ENCODE measurements at regions not wholly inside any gene's neighbourhood (a gene's known extent, or its start where the extent isn't known, plus 50 kb on each side); places are given as distances from the start of the nearest gene placed in this dataset.
"Not testable (repeated sequence)": the region's sequence is repeated elsewhere in the genome, so short reads cannot be mapped to it uniquely, and the experiment has no call there.

DNA sequence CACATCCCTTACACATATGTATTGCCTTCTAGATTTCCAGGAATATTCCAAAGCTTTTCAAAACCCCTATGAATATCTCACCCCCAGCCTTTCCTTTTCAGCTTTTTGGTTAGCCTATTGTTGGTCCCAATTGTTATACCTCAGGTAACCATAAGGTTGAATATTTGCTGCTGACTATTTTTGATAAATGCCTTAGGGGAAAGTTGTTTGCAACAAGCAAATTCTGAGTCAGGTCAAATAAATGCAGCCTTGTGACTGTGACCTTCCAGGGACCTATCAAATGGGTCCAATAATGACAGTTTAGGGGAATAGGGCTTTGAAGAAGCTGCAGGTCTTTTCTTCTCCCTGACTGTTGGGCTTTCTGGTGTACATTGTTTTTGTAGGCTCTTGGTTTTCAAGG, 699.7 kb downstream of the NTRK3 start:
- TF ChIP-seq, protein P1, sequence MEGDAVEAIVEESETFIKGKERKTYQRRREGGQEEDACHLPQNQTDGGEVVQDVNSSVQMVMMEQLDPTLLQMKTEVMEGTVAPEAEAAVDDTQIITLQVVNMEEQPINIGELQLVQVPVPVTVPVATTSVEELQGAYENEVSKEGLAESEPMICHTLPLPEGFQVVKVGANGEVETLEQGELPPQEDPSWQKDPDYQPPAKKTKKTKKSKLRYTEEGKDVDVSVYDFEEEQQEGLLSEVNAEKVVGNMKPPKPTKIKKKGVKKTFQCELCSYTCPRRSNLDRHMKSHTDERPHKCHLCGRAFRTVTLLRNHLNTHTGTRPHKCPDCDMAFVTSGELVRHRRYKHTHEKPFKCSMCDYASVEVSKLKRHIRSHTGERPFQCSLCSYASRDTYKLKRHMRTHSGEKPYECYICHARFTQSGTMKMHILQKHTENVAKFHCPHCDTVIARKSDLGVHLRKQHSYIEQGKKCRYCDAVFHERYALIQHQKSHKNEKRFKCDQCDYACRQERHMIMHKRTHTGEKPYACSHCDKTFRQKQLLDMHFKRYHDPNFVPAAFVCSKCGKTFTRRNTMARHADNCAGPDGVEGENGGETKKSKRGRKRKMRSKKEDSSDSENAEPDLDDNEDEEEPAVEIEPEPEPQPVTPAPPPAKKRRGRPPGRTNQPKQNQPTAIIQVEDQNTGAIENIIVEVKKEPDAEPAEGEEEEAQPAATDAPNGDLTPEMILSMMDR (IDR thresholded peaks at IDR 0.05; ENCODE audit: insufficient read depth, low read length, poor library complexity, severe bottlenecking), result no peak
- no peak for DNase-seq (ENCODE audit: low read depth)
- Histone ChIP-seq H3K36me3 (ENCODE audit: control insufficient read depth, insufficient read depth, low read length) (no peaks in the 10 kb centered on the region), H3K4me3 (ENCODE audit: low read depth, low read length) (no peak overlapping the region), H3K27me3 (ENCODE audit: control insufficient read depth, insufficient read depth, low read length) (no peaks in the 10 kb centered on the region)

DNA sequence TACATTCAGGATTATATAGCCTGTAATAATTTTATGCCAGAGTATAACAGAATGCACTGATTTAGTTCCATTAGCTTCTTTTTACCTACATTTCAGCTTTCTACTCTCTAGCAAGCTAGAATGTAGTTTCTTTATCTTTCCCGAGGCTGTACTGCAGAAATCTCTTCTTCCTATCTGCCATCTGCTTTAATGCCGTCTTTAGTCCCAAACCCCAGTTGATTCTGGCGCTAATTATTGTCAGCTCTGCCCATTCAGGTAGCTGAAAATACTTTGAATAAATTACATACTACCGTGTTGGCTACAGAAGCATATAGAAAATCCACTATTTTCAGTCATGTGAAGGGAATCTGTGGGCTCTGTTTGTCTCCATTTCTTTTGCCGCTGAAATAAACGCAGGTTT, 706.7 kb downstream of the NTRK3 start:
- no peaks in the 10 kb centered on the region for H3K27me3 ChIP-seq (ENCODE audit: control insufficient read depth, insufficient read depth, low read length)
- no peak for DNase-seq (ENCODE audit: low read depth)
- TF ChIP-seq, protein P1 (IDR thresholded peaks at IDR 0.05; ENCODE audit: insufficient read depth, low read length, poor library complexity, severe bottlenecking), result no peak
- H3K4me3 ChIP-seq (ENCODE audit: low read depth, low read length), result no peak overlapping the region
- H3K36me3 ChIP-seq (ENCODE audit: control insufficient read depth, insufficient read depth, low read length), result no peaks in the 10 kb centered on the region

DNA sequence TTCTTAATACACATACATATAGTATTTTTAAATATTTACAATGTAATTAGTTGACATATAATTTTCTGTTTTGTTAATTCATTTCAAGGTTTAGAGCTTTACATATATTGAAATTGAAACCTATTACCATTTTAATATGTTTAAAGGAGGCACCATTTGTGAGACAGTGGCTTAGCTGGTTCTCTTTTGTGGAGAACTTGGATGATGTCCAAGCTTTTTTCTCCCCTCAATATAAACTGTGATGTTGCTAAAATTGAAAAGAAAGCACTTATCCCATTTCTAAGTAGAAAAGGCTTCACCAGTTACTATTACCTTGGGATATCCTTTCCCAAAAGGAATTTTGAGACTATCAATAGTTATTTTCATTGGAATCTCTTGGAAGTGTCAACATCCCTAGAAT, 707.2 kb downstream of the NTRK3 start:
- Histone ChIP-seq H3K36me3 (ENCODE audit: control insufficient read depth, insufficient read depth, low read length) (no peaks in the 10 kb centered on the region), H3K27me3 (ENCODE audit: control insufficient read depth, insufficient read depth, low read length) (no peaks in the 10 kb centered on the region), H3K4me3 (ENCODE audit: low read depth, low read length) (no peak overlapping the region)
- TF ChIP-seq, protein P1 (IDR thresholded peaks at IDR 0.05; ENCODE audit: insufficient read depth, low read length, poor library complexity, severe bottlenecking), result no peak
- DNase-seq (ENCODE audit: low read depth), result no peak

DNA sequence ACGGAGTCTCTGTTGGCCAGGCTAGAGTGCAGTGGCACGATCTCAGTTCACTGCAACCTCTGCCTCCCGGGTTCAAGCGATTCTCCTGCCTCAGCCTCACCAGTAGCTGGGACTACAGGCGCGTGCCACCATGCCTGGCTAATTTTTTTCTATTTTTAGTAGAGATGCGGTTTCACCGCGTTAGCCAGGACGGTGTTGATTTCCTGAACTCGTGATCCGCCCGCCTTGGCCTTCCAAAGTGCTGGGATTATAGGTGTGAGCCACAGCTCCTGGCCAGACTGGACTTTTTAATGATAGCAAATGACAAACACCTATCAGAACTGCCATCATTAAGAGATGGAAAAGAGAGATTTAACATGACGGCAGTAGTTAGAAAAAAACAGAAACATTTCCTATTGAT, 707.9 kb downstream of the NTRK3 start:
- H3K27me3 ChIP-seq (ENCODE audit: control insufficient read depth, insufficient read depth, low read length); H3K36me3 ChIP-seq (ENCODE audit: control insufficient read depth, insufficient read depth, low read length); H3K4me3 ChIP-seq (ENCODE audit: low read depth, low read length); DNase-seq (ENCODE audit: low read depth): not testable (repeated sequence)

DNA sequence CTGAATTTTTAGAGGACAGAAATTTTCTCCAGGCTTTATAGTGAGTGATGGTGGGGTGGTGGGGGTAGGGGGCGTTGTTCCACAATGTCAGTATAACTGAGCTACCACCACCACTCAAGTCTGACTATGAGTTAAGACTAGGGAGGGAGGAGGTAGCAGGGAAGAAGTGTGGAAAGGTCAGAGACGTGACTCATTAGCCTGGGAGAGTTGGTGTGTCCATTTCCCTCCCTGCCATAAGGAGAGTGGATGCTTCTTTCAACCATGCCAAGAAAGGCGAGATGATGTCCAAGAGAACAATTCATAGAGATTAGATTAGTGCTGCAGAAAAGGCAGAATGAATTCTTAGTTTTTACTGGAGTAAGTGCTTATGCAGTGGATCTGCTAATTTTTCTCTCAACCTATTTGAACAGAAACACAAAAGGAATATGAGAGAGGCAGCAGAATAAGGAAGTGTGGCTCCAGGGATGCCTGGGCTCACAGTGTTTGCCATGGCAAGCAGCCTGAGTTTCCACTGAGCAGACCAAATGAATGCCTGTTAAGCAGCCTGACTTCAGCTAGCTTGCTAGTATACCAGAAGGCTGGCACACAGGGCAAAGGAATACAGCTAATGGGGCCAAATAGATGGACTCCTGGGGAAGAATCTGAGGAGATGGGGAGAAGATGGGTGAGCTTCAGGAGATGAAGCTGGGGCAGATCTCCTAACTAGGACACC, 708.9 kb downstream of the NTRK3 start:
- no peaks in the 10 kb centered on the region for H3K27me3 ChIP-seq (ENCODE audit: control insufficient read depth, insufficient read depth, low read length)
- TF ChIP-seq, protein P1 (IDR thresholded peaks at IDR 0.05; ENCODE audit: insufficient read depth, low read length, poor library complexity, severe bottlenecking), result no peak
- H3K4me3 ChIP-seq (ENCODE audit: low read depth, low read length), result no peak overlapping the region
- H3K36me3 ChIP-seq (ENCODE audit: control insufficient read depth, insufficient read depth, low read length), result no peaks in the 10 kb centered on the region
- DNase-seq (ENCODE audit: low read depth), result no peak

DNA sequence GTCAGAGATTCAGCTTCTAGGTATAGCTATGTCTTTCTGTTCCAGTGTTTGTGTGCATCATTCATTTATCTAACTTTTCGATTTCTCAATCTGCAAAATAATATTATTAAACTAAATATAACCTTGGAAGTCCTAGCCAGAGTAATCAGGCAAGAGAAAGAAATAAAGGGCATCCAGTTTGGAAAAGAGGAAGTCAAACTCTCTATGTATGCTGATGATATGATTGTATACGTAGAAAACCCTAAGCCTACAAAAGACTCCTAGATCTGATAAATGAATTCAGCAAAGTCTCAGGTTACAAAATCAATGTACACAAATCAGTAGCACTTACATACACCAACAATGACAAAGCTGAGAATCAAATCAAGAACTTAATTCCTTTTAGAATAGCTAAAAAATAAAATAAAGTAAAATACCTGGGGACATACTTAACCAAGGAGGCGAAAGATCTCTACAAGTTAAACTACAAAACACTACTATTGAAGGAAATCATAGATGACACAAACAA, 718.2 kb downstream of the NTRK3 start:
- Histone ChIP-seq H3K36me3 (ENCODE audit: control insufficient read depth, insufficient read depth, low read length) (no peaks in the 10 kb centered on the region), H3K27me3 (ENCODE audit: control insufficient read depth, insufficient read depth, low read length) (no peaks in the 10 kb centered on the region), H3K4me3 (ENCODE audit: low read depth, low read length) (no peak overlapping the region)
- DNase-seq (ENCODE audit: low read depth), result no peak
- TF ChIP-seq, protein P1 (IDR thresholded peaks at IDR 0.05; ENCODE audit: insufficient read depth, low read length, poor library complexity, severe bottlenecking), result no peak

Data from kidney epithelial cell (primary cell).